PC-3 (cell line): ENCODE measurements at regions not wholly inside any gene's neighbourhood (a gene's known extent, or its start where the extent isn't known, plus 50 kb on each side); places are given as distances from the start of the nearest gene placed in this dataset.

ENCODE experiments used
- ATAC-seq: fragments of 200-7000 bp; cut with Tn5 transposase; 2 replicates; pipeline ENCODE4 v1.9.1; 2020; ENCODE audit warnings: mild to moderate bottlenecking, moderate library complexity
- BruUV-seq: library from RNA; stranded (reverse); fragments of 400-500 nt; replicated peaks from 2 replicates; lab custom pipeline; 2021; lab: Mats Ljungman, UMichigan
- CTCF ChIA-PET: fragments of 300-600 bp; sonication (Branson Sonifier 250); formaldehyde crosslinking; loops from one replicate; lab custom pipeline; 2022; ENCODE audit warnings: antibody characterized with exemption; lab: Charles Lee
- POLR2A ChIA-PET: fragments of 300-600 bp; sonication (Branson Sonifier 250); formaldehyde crosslinking; loops from one replicate; lab custom pipeline; 2022; ENCODE audit warnings: antibody characterized with exemption; ENCODE audit not compliant: unreplicated experiment; lab: Charles Lee
- DNase-seq: peaks from one replicate; pipeline ENCODE4 v3.0.0-alpha.2; 2015
- H2AFZ ChIP-seq: fragments of 300-600 bp; sonication (generic); 2 replicates; pipeline ENCODE4 v1.6.0; 2016; ENCODE audit warnings: antibody characterized with exemption, low read length
- H3F3A ChIP-seq: fragments of 300-600 bp; sonication (generic); one replicate; pipeline ENCODE4 v1.6.0; 2017; ENCODE audit warnings: antibody characterized with exemption, low read length, control low read depth, mild to moderate bottlenecking; ENCODE audit not compliant: unreplicated experiment
- H3K27ac ChIP-seq: fragments of 300-600 bp; sonication (generic); 2 replicates; pipeline ENCODE4 v1.5.1; 2016; ENCODE audit warnings: mild to moderate bottlenecking, low read length
- H3K27me3 ChIP-seq: fragments of 300-600 bp; sonication (generic); 2 replicates; pipeline ENCODE4 v1.6.1; 2016; ENCODE audit warnings: low read length, mixed read lengths
- H3K36me3 ChIP-seq: fragments of 300-600 bp; sonication (generic); 2 replicates; pipeline ENCODE4 v1.6.1; 2016; ENCODE audit warnings: low read depth, mixed run types, low read length, mixed read lengths
- H3K4me1 ChIP-seq: fragments of 300-600 bp; sonication (generic); 2 replicates; pipeline ENCODE4 v1.5.1; 2016; ENCODE audit warnings: low read length; ENCODE audit not compliant: insufficient read depth
- H3K4me2 ChIP-seq: fragments of 300-600 bp; sonication (generic); 2 replicates; pipeline ENCODE4 v1.6.0; 2016; ENCODE audit warnings: low read length
- H3K4me3 ChIP-seq: fragments of 300-600 bp; sonication (generic); 2 replicates; pipeline ENCODE4 v1.5.1; 2016; ENCODE audit warnings: mild to moderate bottlenecking, low read length, mixed read lengths
- H3K79me2 ChIP-seq: fragments of 300-600 bp; sonication (generic); 2 replicates; pipeline ENCODE4 v1.6.1; 2017; ENCODE audit warnings: low read length, mixed read lengths
- H3K9ac ChIP-seq: fragments of 300-600 bp; sonication (generic); 2 replicates; pipeline ENCODE4 v1.6.0; 2016; ENCODE audit warnings: mild to moderate bottlenecking, low read length
- H3K9me2 ChIP-seq: fragments of 300-600 bp; sonication (generic); replicated peaks from 2 replicates; pipeline ENCODE4 v1.6.1; 2016; ENCODE audit warnings: mixed run types, low read length, mixed read lengths
- H3K9me3 ChIP-seq: fragments of 300-600 bp; sonication (generic); 2 replicates; pipeline ENCODE4 v1.6.1; 2016; ENCODE audit warnings: low read length, mixed read lengths
- H4K20me1 ChIP-seq: fragments of 300-600 bp; sonication (generic); 2 replicates; pipeline ENCODE4 v1.6.1; 2016; ENCODE audit warnings: low read length, mixed read lengths
- CTCF ChIP-seq: fragments of 300-600 bp; sonication (generic); conservative IDR thresholded peaks from 2 replicates; pipeline ENCODE4 v1.5.1; 2017; ENCODE audit warnings: antibody characterized with exemption, low read depth, mild to moderate bottlenecking, low read length
- EZH2 ChIP-seq: fragments of 300-600 bp; sonication (generic); IDR thresholded peaks from one replicate; pipeline ENCODE4 v1.6.1; 2017; ENCODE audit warnings: antibody characterized with exemption, mild to moderate bottlenecking, low read length; ENCODE audit not compliant: unreplicated experiment
- EZH2phosphoT487 ChIP-seq: fragments of 300-600 bp; sonication (generic); IDR thresholded peaks from 2 replicates; pipeline ENCODE4 v1.6.1; 2018; ENCODE audit warnings: mild to moderate bottlenecking, antibody characterized with exemption, low read length, borderline replicate concordance
- intact Hi-C: fragments of 100-400 bp; cut with micrococcal nuclease; formaldehyde crosslinking; loops from 2 replicates; pipeline ENCODE4 v1.9.0; 2023

- no TSS peak for BruUV-seq
- Histone ChIP-seq H3K27me3 (no peaks in the 10 kb centered on the region), H3K27ac (no peak overlapping the region), H3K4me2 (no peak overlapping the region), H3K4me1 (peaks cover 44% of the 10 kb centered on the region), H3K4me3 (no peak overlapping the region), H3K79me2 (no peaks in the 10 kb centered on the region), H3K9me3 (no peaks in the 10 kb centered on the region), H3K9ac (no peak overlapping the region), H2AFZ (no peak overlapping the region), H3K36me3 (no peaks in the 10 kb centered on the region), H3F3A (no peaks in the 10 kb centered on the region), H4K20me1 (no peaks in the 10 kb centered on the region), H3K9me2 (no peaks in the 10 kb centered on the region)
- TF ChIP-seq EZH2 (no peak), CTCF (no peak), EZH2phosphoT487 (no peak)
- ChIA-PET POLR2A (no interaction called here), CTCF (no interaction called here)
- intact Hi-C loops, result no loop called here
- ATAC-seq, result no peak
- DNase-seq, result no peak
Measured at GRCh38 chr2:100194951-100195350, 52.6 kb upstream of the AFF3 start.

- intact Hi-C loops, result no loop called here
- H3F3A ChIP-seq, result no peaks in the 10 kb centered on the region
- H3K9me2 ChIP-seq, result no peaks in the 10 kb centered on the region
- peak; percentile 72 for ATAC-seq
- peak overlapping the region; percentile 72 for H2AFZ ChIP-seq
- POLR2A ChIA-PET, result no interaction called here
- no TSS peak for BruUV-seq
- H3K4me2 ChIP-seq, result peak overlapping the region; percentile 33
- no peaks in the 10 kb centered on the region for H4K20me1 ChIP-seq
- H3K4me3 ChIP-seq, result no peak overlapping the region
- TF ChIP-seq EZH2 (no peak), CTCF (no peak), EZH2phosphoT487 (no peak)
- no peaks in the 10 kb centered on the region for H3K27me3 ChIP-seq
- CTCF ChIA-PET, result no interaction called here
- no peaks in the 10 kb centered on the region for H3K79me2 ChIP-seq
- H3K9me3 ChIP-seq, result no peaks in the 10 kb centered on the region
- H3K4me1 ChIP-seq, result peaks cover 33% of the 10 kb centered on the region
- H3K9ac ChIP-seq, result peak overlapping the region; percentile 33
- H3K27ac ChIP-seq, result peak overlapping the region; percentile 86
- peak; percentile 86 for DNase-seq
- H3K36me3 ChIP-seq, result no peaks in the 10 kb centered on the region
Measured at GRCh38 chr2:100193291-100193710, 50.9 kb upstream of the AFF3 start.

- Histone ChIP-seq H3K4me1 (peaks cover 29% of the 10 kb centered on the region), H3K9ac (peak overlapping the region; percentile 33), H3K79me2 (no peaks in the 10 kb centered on the region), H2AFZ (peak overlapping the region; percentile 72), H3K27me3 (no peaks in the 10 kb centered on the region), H3K9me2 (no peaks in the 10 kb centered on the region), H3K4me2 (peak overlapping the region; percentile 33), H3K27ac (peak overlapping the region; percentile 86), H3K36me3 (no peaks in the 10 kb centered on the region), H4K20me1 (no peaks in the 10 kb centered on the region), H3K4me3 (no peak overlapping the region), H3K9me3 (no peaks in the 10 kb centered on the region), H3F3A (no peaks in the 10 kb centered on the region)
- DNase-seq, result no peak
- ATAC-seq, result no peak
- ChIA-PET CTCF (no interaction called here), POLR2A (no interaction called here)
- no TSS peak for BruUV-seq
- TF ChIP-seq EZH2 (no peak), EZH2phosphoT487 (no peak), CTCF (no peak)
- intact Hi-C loops, result no loop called here
Measured at GRCh38 chr2:100192825-100193224, 50.4 kb upstream of the AFF3 start.
